ENCODE measurements at regions not wholly inside any gene's neighbourhood (a gene's known extent, or its start where the extent isn't known, plus 50 kb on each side); places are given as distances from the start of the nearest gene placed in this dataset.

GRCh38 chr2:152864601-152865149 lies 146.3 kb downstream of the ARL6IP6 start:
- no peaks in the 10 kb centered on the region for H3K9me3 ChIP-seq (ENCODE audit: low read depth)
- TF ChIP-seq EZH2 (IDR thresholded peaks at IDR 0.05) (no peak), CTCF (IDR thresholded peaks at IDR 0.05) (no peak), EZH2phosphoT487 (IDR thresholded peaks at IDR 0.05) (no peak)
- no peak for DNase-seq (ENCODE audit: low spot score)

GRCh38 chr2:152863826-152864225 lies 145.4 kb downstream of the ARL6IP6 start:
- Mint-ChIP-seq H3K36me3 (peaks cover 1% of the 10 kb centered on the region), H3K4me3 (no peak overlapping the region), H3K27ac (no peak overlapping the region), H3K9me3 (peaks cover 19% of the 10 kb centered on the region), H3K27me3 (ENCODE audit: insufficient read depth, low read depth) (no peaks in the 10 kb centered on the region), H3K4me1 (no peaks in the 10 kb centered on the region)
- no peaks in the 10 kb centered on the region for H4K20me1 ChIP-seq (ENCODE audit: low read depth)
- no peak overlapping the region for H2AFZ ChIP-seq (replicated peaks)
- no peak overlapping the region for H3K4me2 ChIP-seq
- no peaks in the 10 kb centered on the region for H3K9me3 ChIP-seq (ENCODE audit: low read depth)
- H3K4me3 ChIP-seq = no peak overlapping the region
- no peaks in the 10 kb centered on the region for H3K79me2 ChIP-seq (ENCODE audit: low read depth)
- no peak overlapping the region for H3K9ac ChIP-seq
- TF ChIP-seq CTCF (IDR thresholded peaks at IDR 0.05) (no peak), EZH2 (IDR thresholded peaks at IDR 0.05) (no peak)
- no peaks in the 10 kb centered on the region for H3K4me1 ChIP-seq
- H3K27ac ChIP-seq = no peak overlapping the region
- no peaks in the 10 kb centered on the region for H3K36me3 ChIP-seq
- H3F3A ChIP-seq (ENCODE audit: low read depth) = no peaks in the 10 kb centered on the region
- DNase-seq (ENCODE audit: low spot score) = no peak
- H3K27me3 ChIP-seq = no peaks in the 10 kb centered on the region

More at GRCh38 chr2:152864601-152865149, 146.3 kb downstream of the ARL6IP6 start:
- Histone ChIP-seq H4K20me1 (ENCODE audit: low read depth) (no peaks in the 10 kb centered on the region), H3K4me2 (no peak overlapping the region), H2AFZ (replicated peaks) (no peak overlapping the region), H3K4me1 (no peaks in the 10 kb centered on the region), H3K9ac (no peak overlapping the region), H3K4me3 (no peak overlapping the region), H3K79me2 (ENCODE audit: low read depth) (no peaks in the 10 kb centered on the region), H3K27ac (no peak overlapping the region), H3K27me3 (no peaks in the 10 kb centered on the region), H3F3A (ENCODE audit: low read depth) (no peaks in the 10 kb centered on the region), H3K36me3 (no peaks in the 10 kb centered on the region)
- no peak overlapping the region for H3K27ac Mint-ChIP-seq
- peaks cover 19% of the 10 kb centered on the region for H3K9me3 Mint-ChIP-seq
- H3K4me1 Mint-ChIP-seq = no peaks in the 10 kb centered on the region
- no peak overlapping the region for H3K4me3 Mint-ChIP-seq
- peaks cover 1% of the 10 kb centered on the region for H3K36me3 Mint-ChIP-seq
- no peaks in the 10 kb centered on the region for H3K27me3 Mint-ChIP-seq (ENCODE audit: insufficient read depth, low read depth)

- Histone ChIP-seq H4K20me1 (ENCODE audit: low read depth) (no peaks in the 10 kb centered on the region), H3K9ac (no peak overlapping the region), H3K9me3 (ENCODE audit: low read depth) (no peaks in the 10 kb centered on the region), H3K36me3 (no peaks in the 10 kb centered on the region), H3K27me3 (no peaks in the 10 kb centered on the region), H3F3A (ENCODE audit: low read depth) (no peaks in the 10 kb centered on the region), H3K4me2 (no peak overlapping the region), H2AFZ (replicated peaks) (no peak overlapping the region), H3K27ac (no peak overlapping the region), H3K4me3 (no peak overlapping the region), H3K79me2 (ENCODE audit: low read depth) (no peaks in the 10 kb centered on the region), H3K4me1 (no peaks in the 10 kb centered on the region)
- H3K4me1 Mint-ChIP-seq = peaks cover 3% of the 10 kb centered on the region
- peaks cover 1% of the 10 kb centered on the region for H3K36me3 Mint-ChIP-seq
- H3K9me3 Mint-ChIP-seq = peaks cover 19% of the 10 kb centered on the region
- peak; percentile 53 for DNase-seq (ENCODE audit: low spot score)
- H3K27me3 Mint-ChIP-seq (ENCODE audit: insufficient read depth, low read depth) = no peaks in the 10 kb centered on the region
- no peak overlapping the region for H3K4me3 Mint-ChIP-seq
- H3K27ac Mint-ChIP-seq = no peak overlapping the region
- TF ChIP-seq CTCF (IDR thresholded peaks at IDR 0.05) (peak; percentile 62), EZH2phosphoT487 (IDR thresholded peaks at IDR 0.05) (no peak), EZH2 (IDR thresholded peaks at IDR 0.05) (no peak)
These were observed 143.0 kb downstream of the ARL6IP6 start for GRCh38 chr2:152861349-152861942.
